ENCODE measurements at regions not wholly inside any gene's neighbourhood (a gene's known extent, or its start where the extent isn't known, plus 50 kb on each side); places are given as distances from the start of the nearest gene placed in this dataset.
"Not testable (repeated sequence)": the region's sequence is repeated elsewhere in the genome, so short reads cannot be mapped to it uniquely, and the experiment has no call there.

DNA sequence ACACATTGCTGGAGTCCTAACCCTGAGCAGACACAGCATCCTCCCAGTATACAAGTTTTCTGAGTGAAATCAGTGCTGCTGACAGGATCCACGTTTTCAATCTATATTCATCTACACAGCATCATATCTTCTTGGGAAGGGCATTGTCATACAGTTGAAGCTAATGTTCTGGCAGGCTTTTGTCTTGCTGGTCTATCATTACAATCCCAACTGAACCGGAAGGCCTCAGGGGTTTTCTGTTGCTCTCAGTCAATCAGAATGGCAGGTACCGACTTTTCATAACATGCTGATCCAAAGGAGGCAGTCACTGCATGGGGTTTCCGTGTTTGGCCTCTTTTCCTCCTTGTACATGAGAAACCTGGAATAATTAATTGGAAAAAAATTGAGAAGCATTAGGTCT is 2118.8 kb upstream of the WWC1 start:
- no peak for DNase-seq

DNA sequence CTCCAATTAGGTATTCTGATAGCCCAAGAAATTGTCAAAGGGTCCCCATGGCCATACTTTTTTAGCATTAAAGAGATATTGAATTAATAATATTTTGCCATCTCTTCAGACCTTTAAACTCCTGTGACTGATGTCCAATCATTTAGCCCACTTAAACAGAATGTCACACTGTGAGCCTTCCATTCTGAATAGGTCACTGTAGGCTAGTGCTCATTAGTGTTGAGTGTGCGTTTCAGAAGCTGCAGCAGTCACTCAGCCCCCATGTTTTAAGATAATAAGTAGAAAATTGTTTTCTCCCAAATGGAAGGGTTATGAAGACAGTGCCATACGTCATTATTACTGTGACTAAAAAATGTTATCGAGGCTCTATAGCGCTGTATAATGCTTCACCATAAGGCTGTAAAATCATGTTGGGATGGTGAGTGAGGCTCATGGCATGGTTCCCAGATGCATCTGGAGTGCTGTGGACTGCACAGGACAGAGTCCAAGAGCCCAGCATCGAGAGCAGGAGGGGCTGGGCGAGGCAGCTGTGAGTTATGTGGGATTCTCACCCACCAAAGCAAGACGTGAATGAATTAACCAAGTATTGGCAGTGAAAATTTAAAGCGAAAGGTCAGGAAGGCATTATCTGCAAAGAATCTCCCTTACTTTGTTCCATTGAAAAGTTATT is 2112.9 kb upstream of the WWC1 start:
- DNase-seq = no peak

DNA sequence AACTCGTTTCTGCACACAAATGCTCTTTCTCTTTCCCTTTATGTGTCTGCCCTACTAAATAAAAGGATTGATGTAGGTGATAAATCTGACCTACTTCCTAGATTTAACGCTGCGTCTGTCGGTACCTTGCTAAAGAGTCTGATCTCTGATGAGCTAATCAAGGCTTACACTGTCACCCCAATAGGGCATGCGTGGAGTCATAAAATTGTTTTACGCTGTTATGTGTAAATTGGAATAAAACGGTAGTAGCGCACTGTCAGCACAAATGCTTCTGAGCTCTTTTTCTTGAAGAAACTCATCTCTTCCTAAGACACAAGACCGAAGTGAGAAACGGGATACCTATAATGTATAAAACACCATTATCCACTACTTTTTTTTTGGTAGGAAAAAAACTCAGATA is 2106.3 kb upstream of the WWC1 start:
- no peak for DNase-seq

DNA sequence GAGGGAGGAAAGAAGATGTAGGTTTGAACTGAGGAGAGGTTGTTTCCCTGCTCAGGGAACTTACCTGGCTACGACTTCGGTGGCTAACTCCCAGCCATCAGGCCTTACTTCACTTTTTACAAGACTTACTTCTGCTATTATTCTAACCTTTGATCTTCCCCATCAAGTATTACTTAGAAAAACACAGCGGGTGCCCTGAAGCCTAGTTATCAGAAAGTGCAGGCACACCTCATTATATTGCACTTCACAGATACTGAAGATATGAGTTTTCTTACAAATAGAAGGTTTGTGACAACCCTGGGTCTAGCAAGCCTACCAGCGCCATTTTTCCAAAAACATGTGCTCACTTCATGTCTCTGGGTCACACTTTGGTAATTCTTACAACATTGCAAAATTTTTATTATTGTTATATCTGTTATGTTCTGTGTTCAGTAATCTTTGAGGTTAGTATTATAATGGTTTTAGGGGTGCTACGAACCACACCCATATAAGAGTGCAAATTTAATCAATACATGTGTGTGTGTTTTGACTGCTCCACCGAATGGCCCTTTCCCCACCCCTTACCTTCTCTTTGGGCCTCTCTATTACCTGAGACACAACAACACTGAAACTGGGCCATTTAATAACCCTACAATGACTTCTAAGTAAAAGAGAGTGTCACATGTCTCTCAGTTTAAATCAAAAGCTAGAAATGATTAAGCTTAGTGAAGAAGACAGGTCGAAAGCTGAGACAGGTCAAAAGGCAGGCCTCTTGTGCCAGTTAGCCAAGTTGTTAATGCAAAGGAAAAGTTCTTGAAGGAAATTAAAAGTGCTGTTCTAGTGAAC is 2102.7 kb upstream of the WWC1 start:
- DNase-seq = no peak

- DNase-seq = no peak
Observed at GRCh38 chr5:166192696-166193095, 2098.7 kb upstream of the WWC1 start.

- DNase-seq = no peak
Observed at GRCh38 chr5:166195981-166196380, 2095.5 kb upstream of the WWC1 start.

- DNase-seq = no peak
Observed at GRCh38 chr5:166200532-166200931, 2090.9 kb upstream of the WWC1 start.

DNA sequence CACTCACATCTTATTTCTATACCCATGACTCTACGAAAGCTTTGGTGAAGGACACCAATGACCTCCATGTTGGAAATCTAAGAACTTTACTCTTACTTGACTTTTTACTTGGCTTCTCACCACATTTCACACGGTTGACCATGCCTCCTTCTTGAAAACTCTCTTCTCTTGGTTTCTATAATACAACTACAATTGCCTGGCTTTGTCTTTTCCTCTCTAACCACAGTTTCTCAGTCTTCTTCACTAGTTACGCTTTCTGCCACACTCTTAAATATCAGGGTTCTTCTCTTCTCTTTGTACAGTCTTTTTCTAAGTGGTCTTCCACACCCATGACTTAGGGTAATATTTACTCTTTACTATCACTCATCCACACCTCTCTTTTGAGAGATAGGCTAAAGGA is 2079.8 kb upstream of the WWC1 start:
- DNase-seq = no peak

DNA sequence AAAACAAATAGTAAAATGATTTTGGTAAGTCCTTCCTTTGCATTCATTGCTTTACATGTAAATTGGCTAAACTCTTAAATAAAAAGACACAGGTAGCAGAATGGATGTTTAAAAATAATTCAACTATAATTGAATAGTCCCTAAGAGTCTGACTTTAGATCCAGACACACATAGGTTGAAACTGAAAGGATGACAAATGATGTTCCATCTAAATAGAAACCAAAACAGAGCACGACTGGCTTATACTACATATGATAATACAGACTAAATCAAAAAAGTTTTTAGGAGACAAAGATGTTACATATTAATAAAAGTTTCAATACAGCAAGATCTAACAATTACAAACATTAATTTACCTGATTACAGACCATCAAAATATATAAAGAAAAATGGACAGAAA is 2055.1 kb upstream of the WWC1 start:
- no peak for DNase-seq

GRCh38 chr5:166240705-166241104 is 2050.7 kb upstream of the WWC1 start:
- DNase-seq = no peak

DNA sequence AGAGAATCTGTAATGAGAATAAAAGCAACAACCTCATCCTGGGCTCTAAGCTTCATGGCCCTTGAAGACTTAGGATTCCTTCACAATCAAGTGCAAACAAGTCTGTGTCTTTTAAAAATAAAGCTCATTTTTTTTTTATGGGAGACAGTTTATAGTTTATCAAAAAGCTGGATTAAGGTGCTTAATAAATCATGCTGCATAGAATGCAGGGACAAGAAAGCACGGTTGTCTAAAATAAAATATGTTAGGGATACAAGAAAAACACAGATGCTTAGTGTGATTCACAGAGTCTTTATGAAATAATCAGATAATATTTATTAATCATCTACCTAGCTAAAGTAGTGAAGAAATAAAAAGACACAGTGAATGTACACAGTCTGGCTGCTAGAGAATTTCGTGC is 2045.9 kb upstream of the WWC1 start:
- DNase-seq = no peak

DNA sequence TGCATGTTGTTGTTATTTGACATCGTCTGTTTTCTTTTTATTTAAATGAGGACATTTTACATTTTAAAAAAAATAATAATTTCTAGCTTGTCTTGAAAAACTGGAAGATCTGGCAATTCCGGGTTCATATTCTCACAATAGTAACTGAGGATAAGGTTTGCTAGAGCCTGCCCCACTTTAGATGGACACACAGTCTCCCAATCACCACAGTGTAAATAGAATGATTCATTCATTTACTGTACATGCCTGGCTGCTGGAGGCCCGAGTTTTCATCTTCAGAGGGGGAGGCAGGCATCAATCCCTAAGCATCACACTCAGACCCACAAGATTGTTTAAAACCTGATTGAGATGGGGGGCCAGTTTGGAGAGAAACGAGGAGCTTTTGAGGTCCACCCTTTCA is 2039.7 kb upstream of the WWC1 start:
- DNase-seq = no peak

DNA sequence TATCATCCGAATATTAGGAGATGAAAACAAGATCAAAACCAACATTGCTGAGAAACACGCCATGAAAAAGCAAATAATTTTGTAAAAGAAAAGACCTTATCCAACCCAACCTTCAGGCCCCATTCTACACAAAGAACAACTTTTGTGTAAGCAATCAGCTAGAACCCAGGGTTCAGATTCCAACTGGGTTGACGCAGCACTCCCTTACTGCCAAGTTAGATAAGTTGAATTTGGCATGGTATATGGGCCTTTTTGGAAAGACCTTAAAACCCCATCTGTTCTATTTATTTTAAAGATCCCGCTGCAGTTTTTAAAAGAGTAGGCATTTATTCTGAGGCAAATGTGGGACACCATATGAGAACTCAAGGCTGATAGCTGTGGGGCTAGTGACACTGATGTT is 2033.8 kb upstream of the WWC1 start:
- no peak for DNase-seq

DNA sequence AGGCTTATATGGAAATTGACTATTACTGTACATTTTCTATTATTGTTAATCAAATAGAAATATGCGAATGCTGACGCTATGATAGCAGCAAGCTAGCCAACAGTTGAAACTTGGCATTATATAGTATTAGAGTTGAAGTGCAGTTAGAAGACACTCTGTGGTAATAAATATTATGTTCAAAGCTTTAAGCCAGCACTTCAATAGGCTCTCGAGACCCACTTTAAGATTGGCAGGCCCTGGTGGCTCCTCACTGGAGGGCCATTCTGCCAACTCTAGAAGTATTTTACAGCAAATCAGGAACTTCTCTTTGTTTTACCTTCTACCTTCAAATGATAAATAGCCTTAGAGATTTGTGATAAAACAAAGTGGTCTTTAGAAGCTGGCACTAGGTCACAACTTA is 2029.0 kb upstream of the WWC1 start:
- no peak for DNase-seq

GRCh38 chr5:166267907-166268306 is 2023.5 kb upstream of the WWC1 start:
- no peak for DNase-seq

DNA sequence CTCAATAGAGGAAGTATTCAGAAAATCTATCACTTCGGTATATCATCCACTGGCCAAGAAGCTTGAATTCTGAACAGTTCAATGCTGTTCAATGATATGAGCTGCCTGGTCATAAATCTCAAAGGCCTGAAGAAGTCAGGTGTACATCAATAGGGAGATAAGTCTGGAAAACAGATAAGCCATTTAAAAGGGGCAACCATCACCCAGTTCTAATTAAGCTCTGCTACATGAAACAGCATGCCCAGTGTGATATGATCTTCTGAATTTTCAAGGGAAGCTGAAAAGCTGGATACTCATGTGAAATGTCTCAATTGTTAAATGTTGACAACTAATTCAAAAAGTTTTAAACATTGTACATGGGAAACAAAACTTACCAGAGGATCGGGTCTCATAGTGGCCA is 2020.7 kb upstream of the WWC1 start:
- DNase-seq = no peak

DNA sequence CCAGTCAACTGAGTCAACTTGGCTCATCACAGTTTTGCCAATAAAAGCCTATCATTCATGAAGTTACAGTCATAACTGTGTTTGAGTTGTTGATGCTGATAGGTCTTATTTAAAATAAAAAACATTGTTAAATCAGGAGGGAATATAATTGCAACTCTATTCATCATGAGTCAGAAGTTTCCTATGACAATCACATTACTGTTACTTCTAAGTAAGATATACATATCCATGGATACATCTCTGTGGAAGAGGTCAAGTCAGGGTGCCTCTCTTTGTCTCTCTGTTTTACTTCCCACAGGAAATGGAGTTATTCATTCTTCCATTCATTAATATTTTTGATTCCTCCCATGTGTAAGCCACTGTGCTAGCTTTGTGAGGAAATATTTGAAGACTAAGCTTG is 2015.4 kb upstream of the WWC1 start:
- DNase-seq = no peak

DNA sequence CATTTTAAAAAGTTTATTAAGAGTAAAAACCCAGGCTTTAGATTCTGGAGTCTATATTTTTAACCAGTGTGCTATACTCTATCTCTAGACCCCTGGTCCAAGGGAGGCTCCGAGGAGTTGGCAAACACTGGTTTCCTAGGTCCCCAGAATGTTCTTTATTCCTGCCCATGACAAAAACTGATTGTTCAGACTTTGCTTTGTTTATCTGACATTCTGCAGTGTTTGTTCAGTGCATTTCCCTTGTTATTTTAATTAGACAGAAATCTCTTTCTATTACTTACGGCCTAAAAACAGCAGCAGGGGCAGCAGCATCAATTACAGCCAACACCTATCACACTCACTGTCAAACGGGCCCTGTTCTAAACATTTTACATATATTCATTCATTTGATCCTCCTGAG is 2011.6 kb upstream of the WWC1 start:
- no peak for DNase-seq

DNA sequence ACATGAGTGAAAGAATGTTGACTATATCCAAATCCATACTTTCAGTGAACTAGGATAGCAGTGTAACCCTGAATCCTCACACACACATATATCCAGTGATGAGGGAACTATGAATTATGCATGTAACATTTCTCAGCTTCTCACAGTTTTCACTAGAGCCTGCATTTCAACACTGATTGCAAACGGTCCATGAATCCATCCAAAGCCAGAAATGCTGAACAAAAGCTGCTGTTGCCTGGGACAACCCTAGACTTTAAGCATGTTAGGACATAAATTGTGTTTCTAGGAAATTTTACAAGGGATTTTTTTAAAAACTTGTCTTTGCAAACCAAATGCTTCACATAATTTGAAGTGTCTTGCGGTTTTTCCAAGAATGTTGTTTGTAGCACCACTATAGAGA is 2010.0 kb upstream of the WWC1 start:
- DNase-seq = no peak

DNA sequence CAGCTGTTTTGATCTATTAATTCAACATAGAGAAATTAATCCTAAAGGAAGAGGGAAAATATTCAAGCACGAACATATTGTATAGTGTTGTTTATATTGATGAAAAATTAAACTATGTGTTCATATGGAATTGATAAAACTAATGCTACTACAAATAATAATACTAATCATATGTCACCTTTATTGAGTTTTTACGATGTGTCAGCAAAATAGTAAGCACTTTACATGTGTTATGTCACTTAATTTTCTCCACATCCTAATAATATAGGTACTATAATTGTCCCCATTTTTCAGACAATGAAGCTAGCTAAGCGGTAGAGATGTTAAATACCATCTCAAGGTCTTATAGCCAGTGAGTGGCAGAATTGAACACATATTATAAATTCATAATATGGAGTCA is 2008.5 kb upstream of the WWC1 start:
- no peak for DNase-seq

DNA sequence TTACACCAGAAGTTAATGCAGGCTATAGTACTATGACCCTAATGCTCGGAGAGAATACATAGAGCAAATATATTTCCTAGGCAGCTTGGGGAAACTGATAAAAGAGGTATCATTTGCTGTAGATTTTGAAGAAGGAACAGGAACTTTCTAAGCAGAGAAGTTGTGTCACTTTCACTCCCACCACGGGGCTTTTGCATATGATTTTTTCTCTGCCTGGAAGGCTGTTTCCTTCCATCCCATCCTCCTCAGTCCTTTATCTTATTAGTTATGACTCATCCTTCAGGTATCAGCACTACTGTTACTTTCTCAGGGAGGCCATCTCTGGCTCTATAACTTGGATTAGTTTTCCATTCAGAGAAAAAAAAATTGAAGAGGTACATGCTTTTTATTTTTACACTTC is 2006.1 kb upstream of the WWC1 start:
- DNase-seq = no peak

DNA sequence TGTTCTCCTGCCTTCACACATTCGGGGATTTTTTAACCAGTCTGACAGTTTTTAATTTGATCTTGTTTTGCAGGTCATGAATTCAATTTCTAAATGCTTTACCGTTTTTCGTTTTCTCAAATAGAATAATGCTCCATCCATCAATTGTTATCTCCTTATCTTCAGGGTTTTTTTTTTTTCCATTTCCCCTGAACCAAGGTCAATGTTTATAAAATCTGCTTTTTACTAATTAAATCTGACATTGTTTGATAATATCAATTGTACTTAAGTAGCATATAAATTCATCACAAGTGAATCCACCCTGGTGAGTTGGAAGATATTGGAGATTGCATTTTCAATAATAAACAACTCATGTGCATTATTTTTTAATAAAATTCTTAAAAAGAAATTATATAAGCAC is 2004.6 kb upstream of the WWC1 start:
- DNase-seq = no peak

DNA sequence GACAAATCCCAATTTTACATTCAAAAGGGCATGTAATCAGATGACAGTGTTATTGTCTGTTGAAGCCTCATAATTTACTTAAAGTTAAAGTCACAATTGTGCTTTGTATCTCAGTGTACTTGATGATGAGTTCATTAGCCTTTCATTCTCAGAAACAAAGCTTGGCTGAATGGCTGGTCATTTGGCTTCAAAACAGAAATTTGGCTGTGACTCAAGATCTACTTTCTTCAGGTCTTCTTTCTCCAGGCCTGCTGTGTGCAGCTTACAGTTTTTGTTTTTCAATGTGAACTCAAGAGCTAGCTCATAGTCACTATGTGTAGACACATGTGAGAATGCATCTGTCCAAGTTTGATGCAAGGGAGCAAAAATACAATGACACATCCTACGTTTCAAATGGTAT is 2003.6 kb upstream of the WWC1 start:
- no peak for DNase-seq

DNA sequence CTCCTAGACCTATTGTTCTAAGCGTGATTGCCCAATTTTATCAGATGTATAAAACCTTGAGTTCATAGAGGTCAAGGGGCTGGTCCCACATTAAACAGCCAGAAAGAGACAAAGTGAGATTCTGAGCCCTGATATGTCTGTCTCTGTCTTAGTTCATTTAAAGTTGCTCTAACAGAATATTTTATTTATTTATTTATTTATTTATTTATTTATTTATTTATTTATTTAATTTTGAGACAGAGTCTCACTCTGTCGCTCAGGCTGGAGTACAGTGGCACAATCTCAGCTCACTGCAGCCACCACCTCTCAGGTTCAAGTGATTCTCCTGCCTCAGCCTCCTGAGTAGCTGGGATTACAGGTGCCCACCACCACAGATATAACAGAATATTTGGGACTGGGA is 1999.6 kb upstream of the WWC1 start:
- not testable (repeated sequence) for DNase-seq

DNA sequence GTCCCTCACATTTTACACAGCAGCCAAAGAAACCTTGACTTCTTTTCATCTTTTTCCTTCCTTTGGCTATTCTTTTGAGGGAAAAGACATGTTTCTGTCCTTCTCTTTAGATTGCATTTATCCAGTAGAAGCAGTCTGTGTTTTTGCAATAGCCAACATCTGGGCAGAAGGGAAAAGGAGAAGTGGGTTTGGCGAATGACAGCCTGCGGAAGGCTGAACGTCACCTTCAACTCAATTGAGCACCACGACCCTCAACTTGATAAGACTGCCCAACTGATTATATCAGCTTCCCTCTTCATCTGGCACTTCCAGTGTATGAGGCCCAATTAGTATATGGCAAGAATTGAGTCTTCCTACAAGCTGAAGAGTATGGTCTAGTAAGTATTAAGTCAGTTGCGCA is 1997.6 kb upstream of the WWC1 start:
- no peak for DNase-seq
